Activated CD8-positive, alpha-beta T cell treated with anti-CD3 and anti-CD28 coated beads for 36 hours (primary cell): ENCODE measurements at regions not wholly inside any gene's neighbourhood (a gene's known extent, or its start where the extent isn't known, plus 50 kb on each side); places are given as distances from the start of the nearest gene placed in this dataset.
"Not testable (repeated sequence)": the region's sequence is repeated elsewhere in the genome, so short reads cannot be mapped to it uniquely, and the experiment has no call there.

Experiments used
- ATAC-seq: fragments of 200-7000 bp; cut with Tn5 transposase; one replicate; pipeline ENCODE4 v1.10.0; 2021; ENCODE audit warnings: mild to moderate bottlenecking, moderate library complexity
- CTCF ChIA-PET: fragments of 350-600 bp; sonication (Branson Sonifier 250); formaldehyde crosslinking; loops from one replicate; lab custom pipeline; 2021; ENCODE audit warnings: antibody characterized with exemption; lab: Charles Lee
- POLR2A ChIA-PET: fragments of 350-600 bp; sonication (Branson Sonifier 250); formaldehyde crosslinking; loops from one replicate; lab custom pipeline; 2021; ENCODE audit warnings: antibody characterized with exemption; lab: Charles Lee
- DNase-seq: peaks from one replicate; pipeline ENCODE4 v3.0.0-alpha.2; 2020
- H3K27ac Mint-ChIP-seq: one replicate; pipeline ENCODE4 v1.8.0; 2021; ENCODE audit warnings: mild to moderate bottlenecking, mixed read lengths
- H3K27me3 Mint-ChIP-seq: one replicate; pipeline ENCODE4 v1.8.0; 2021; ENCODE audit warnings: mixed read lengths
- H3K36me3 Mint-ChIP-seq: one replicate; pipeline ENCODE4 v1.8.0; 2021; ENCODE audit warnings: low read depth, mixed read lengths
- H3K4me1 Mint-ChIP-seq: one replicate; pipeline ENCODE4 v1.8.0; 2021; ENCODE audit warnings: low read depth, mixed read lengths
- H3K4me3 Mint-ChIP-seq: one replicate; pipeline ENCODE4 v1.8.0; 2021; ENCODE audit warnings: mild to moderate bottlenecking, moderate library complexity, mixed read lengths
- H3K9me3 Mint-ChIP-seq: one replicate; pipeline ENCODE4 v1.8.0; 2021; ENCODE audit warnings: mixed read lengths
- intact Hi-C: fragments of 100-400 bp; cut with micrococcal nuclease; formaldehyde crosslinking; loops from one replicate; pipeline ENCODE4 v1.10.0; 2022
- TF ChIP-seq, protein P1 (sequence below): fragments of 200-600 bp; IDR thresholded peaks from one replicate; pipeline ENCODE4 v1.8.0; 2022; ENCODE audit warnings: antibody characterized with exemption, mild to moderate bottlenecking

DNA sequence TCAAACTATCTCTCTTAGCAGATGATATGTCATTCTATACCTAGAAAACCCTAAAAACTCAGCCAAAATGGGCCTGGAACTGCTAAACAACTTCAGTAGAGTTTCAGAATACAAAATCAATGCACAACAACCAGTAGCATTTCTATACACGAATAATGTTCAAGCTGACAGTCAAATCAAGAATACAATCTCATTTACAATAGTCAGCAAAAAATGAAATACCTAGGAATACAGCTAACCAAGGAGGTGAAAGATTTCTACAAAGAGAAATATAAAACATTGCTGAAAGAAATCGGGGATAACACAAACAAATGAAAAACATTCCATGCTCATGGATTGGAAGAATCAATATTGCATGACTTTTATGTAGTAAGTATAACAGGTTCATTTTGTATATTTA, 804.8 kb downstream of the SLITRK1 start:
- H3K9me3 Mint-ChIP-seq, result peaks cover 4% of the 10 kb centered on the region
- H3K4me1 Mint-ChIP-seq, result no peaks in the 10 kb centered on the region
- H3K4me3 Mint-ChIP-seq, result no peak overlapping the region
- ChIA-PET POLR2A (no interaction called here), CTCF (no interaction called here)
- intact Hi-C loops, result no loop called here
- TF ChIP-seq, protein P1, sequence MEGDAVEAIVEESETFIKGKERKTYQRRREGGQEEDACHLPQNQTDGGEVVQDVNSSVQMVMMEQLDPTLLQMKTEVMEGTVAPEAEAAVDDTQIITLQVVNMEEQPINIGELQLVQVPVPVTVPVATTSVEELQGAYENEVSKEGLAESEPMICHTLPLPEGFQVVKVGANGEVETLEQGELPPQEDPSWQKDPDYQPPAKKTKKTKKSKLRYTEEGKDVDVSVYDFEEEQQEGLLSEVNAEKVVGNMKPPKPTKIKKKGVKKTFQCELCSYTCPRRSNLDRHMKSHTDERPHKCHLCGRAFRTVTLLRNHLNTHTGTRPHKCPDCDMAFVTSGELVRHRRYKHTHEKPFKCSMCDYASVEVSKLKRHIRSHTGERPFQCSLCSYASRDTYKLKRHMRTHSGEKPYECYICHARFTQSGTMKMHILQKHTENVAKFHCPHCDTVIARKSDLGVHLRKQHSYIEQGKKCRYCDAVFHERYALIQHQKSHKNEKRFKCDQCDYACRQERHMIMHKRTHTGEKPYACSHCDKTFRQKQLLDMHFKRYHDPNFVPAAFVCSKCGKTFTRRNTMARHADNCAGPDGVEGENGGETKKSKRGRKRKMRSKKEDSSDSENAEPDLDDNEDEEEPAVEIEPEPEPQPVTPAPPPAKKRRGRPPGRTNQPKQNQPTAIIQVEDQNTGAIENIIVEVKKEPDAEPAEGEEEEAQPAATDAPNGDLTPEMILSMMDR, result no peak
- H3K36me3 Mint-ChIP-seq, result no peaks in the 10 kb centered on the region
- no peak for ATAC-seq
- H3K27me3 Mint-ChIP-seq, result no peaks in the 10 kb centered on the region
- no peak overlapping the region for H3K27ac Mint-ChIP-seq
- DNase-seq, result no peak

DNA sequence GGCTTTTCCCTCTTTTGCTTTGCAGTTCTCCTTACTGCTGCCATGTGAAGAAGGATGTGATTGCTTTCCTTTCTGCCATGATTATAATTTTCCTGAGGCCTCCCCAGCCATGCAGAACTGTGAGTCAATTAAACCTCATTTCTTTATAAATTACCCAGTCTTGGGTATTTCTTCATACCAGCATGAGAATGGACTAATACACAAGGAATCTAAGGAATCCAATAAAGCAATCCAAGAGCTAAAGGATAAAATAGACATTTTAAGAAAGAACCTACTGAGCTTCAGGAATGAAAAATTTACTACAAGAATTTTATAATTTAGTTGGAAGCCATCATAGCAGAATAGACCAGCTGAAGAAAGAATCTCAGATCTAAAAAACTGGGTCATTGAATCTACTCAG, 808.3 kb downstream of the SLITRK1 start:
- H3K27me3 Mint-ChIP-seq, POLR2A ChIA-PET: not testable (repeated sequence)

DNA sequence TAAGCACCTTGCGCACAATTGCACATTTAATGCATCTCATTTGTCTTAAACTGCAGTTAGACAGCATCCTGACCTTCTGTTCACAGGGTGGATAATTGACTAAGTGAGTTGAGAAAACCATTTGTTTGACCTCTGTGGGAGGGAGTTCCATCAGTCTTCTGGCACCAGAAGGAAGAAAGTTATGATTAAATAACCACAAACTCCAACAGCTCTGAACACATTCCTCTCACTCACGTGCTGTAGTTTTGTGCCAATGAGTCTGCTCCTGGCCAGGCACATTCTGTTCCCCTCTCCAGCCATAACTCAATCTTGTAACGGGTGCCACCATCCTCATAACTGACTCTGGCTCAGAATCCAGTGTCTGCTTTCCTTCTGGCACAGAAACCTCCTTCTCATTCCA, 817.2 kb downstream of the SLITRK1 start:
- peaks cover 7% of the 10 kb centered on the region for H3K9me3 Mint-ChIP-seq
- no peaks in the 10 kb centered on the region for H3K4me1 Mint-ChIP-seq
- TF ChIP-seq, protein P1, result no peak

More for the DNA sequence above, 808.3 kb downstream of the SLITRK1 start:
- H3K4me1 Mint-ChIP-seq, CTCF ChIA-PET, intact Hi-C loops, DNase-seq, H3K4me3 Mint-ChIP-seq, H3K27ac Mint-ChIP-seq, ATAC-seq, H3K36me3 Mint-ChIP-seq, H3K9me3 Mint-ChIP-seq: not testable (repeated sequence)

DNA sequence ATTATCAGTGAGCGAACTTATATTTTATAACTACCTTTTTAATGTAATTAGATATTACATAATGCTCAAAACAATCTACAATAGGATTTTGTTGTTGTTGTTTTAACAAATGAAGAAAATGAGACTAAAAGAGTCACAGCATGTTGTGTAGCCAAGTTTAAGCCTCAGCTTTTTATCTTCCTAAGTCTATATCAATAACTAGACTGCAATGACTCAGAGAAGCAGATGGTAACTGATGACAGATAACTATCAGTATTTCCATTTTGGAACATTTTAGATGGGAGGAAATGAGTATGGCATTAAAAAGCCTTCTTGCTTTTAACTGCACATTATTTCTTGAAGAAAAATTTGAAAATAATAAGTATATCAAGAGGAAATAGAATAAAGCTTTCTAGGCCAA, 825.2 kb downstream of the SLITRK1 start:
- no peaks in the 10 kb centered on the region for H3K36me3 Mint-ChIP-seq
- no peaks in the 10 kb centered on the region for H3K4me1 Mint-ChIP-seq
- ChIA-PET CTCF (no interaction called here), POLR2A (no interaction called here)
- ATAC-seq (no peak), DNase-seq (no peak)
- no peaks in the 10 kb centered on the region for H3K9me3 Mint-ChIP-seq
- intact Hi-C loops, result no loop called here
- H3K4me3 Mint-ChIP-seq, result no peak overlapping the region
- H3K27me3 Mint-ChIP-seq, result no peaks in the 10 kb centered on the region
- no peak overlapping the region for H3K27ac Mint-ChIP-seq
- TF ChIP-seq, protein P1, result no peak

More for the DNA sequence above, 817.2 kb downstream of the SLITRK1 start:
- Mint-ChIP-seq H3K36me3 (no peaks in the 10 kb centered on the region), H3K4me3 (no peak overlapping the region), H3K27ac (no peak overlapping the region), H3K27me3 (no peaks in the 10 kb centered on the region)
- DNase-seq (no peak), ATAC-seq (no peak)
- CTCF ChIA-PET, result no interaction called here
- POLR2A ChIA-PET, result no interaction called here
- intact Hi-C loops, result no loop called here

- Mint-ChIP-seq H3K9me3 (no peaks in the 10 kb centered on the region), H3K27me3 (no peaks in the 10 kb centered on the region), H3K36me3 (no peaks in the 10 kb centered on the region), H3K27ac (no peak overlapping the region), H3K4me3 (no peak overlapping the region), H3K4me1 (no peaks in the 10 kb centered on the region)
- DNase-seq (no peak), ATAC-seq (no peak)
- ChIA-PET POLR2A (no interaction called here), CTCF (no interaction called here)
- intact Hi-C loops, result no loop called here
- TF ChIP-seq, protein P1, result no peak
Measured at GRCh38 chr13:83056269-83056668, 826.0 kb downstream of the SLITRK1 start.

DNA sequence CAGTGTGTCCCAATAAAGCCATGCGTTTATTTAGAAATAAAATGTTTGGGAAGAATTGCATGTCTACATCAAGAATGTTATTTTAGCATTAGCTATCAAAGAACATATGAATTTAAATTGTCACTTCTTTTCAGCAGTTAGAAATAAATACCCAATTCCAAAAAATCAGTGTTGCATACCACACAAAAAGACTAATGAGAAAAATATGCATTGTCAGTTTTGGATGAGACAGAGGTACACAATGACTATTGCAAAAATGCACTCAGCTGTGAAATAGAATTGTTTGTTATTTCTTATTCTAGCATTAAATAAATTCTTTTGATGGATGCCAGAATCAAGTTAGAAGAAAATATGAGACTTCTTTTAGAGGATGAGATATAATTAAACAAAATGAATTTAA, 833.9 kb downstream of the SLITRK1 start:
- H3K4me1 Mint-ChIP-seq, result no peaks in the 10 kb centered on the region

More for the DNA sequence above, 833.9 kb downstream of the SLITRK1 start:
- Mint-ChIP-seq H3K27me3 (no peaks in the 10 kb centered on the region), H3K36me3 (no peaks in the 10 kb centered on the region), H3K27ac (no peak overlapping the region), H3K4me3 (no peak overlapping the region), H3K9me3 (peaks cover 7% of the 10 kb centered on the region)
- intact Hi-C loops, result no loop called here
- TF ChIP-seq, protein P1, result no peak
- no peak for DNase-seq
- ChIA-PET CTCF (no interaction called here), POLR2A (no interaction called here)
- no peak for ATAC-seq
